NCI-H82 treated with DMSO at 0.1 percent for 48 hours (cell line): ENCODE measurements at regions not wholly inside any gene's neighbourhood (a gene's known extent, or its start where the extent isn't known, plus 50 kb on each side); places are given as distances from the start of the nearest gene placed in this dataset.

Source experiments
- DNase-seq: peaks from one replicate; lab custom pipeline; 2025; ENCODE audit not compliant: unreplicated experiment; lab: John Stamatoyannopoulos, UW

- no peak for DNase-seq
Observed at GRCh38 chr1:117678246-117678977, 72.6 kb downstream of the TENT5C start.

- no peak for DNase-seq
Observed at GRCh38 chr1:117679299-117679698, 73.5 kb downstream of the TENT5C start.

- DNase-seq: no peak
Observed at GRCh38 chr1:117679868-117680267, 74.0 kb downstream of the TENT5C start.

- DNase-seq: no peak
Observed at GRCh38 chr1:117680316-117681002, 74.6 kb downstream of the TENT5C start.

GRCh38 chr1:117681093-117681900, 75.4 kb downstream of the TENT5C start:
- no peak for DNase-seq

GRCh38 chr1:117681901-117682250, 76.0 kb downstream of the TENT5C start:
- no peak for DNase-seq

GRCh38 chr1:117682372-117682771, 76.5 kb downstream of the TENT5C start:
- DNase-seq: no peak

GRCh38 chr1:117683571-117684285, 77.9 kb downstream of the TENT5C start:
- no peak for DNase-seq

- no peak for DNase-seq
Observed at GRCh38 chr1:117685936-117686806, 80.3 kb downstream of the TENT5C start.

- DNase-seq: no peak
Observed at GRCh38 chr1:117686907-117687306, 81.1 kb downstream of the TENT5C start.

GRCh38 chr1:117689997-117690625, 84.3 kb downstream of the TENT5C start:
- no peak for DNase-seq

- no peak for DNase-seq
Observed at GRCh38 chr1:117691942-117692341, 86.1 kb downstream of the TENT5C start.

- no peak for DNase-seq
Observed at GRCh38 chr1:117694543-117694942, 88.7 kb downstream of the TENT5C start.

GRCh38 chr1:117695796-117696490, 90.1 kb downstream of the TENT5C start:
- no peak for DNase-seq

GRCh38 chr1:117696561-117696960, 90.7 kb downstream of the TENT5C start:
- DNase-seq: no peak

GRCh38 chr1:117697220-117697781, 91.5 kb downstream of the TENT5C start:
- no peak for DNase-seq

GRCh38 chr1:117698398-117699160, 92.7 kb downstream of the TENT5C start:
- no peak for DNase-seq

GRCh38 chr1:117699953-117700352, 94.1 kb downstream of the TENT5C start:
- DNase-seq: no peak
